Bone marrow (tissue), 2 donors: ENCODE measurements at regions not wholly inside any gene's neighbourhood (a gene's known extent, or its start where the extent isn't known, plus 50 kb on each side); places are given as distances from the start of the nearest gene placed in this dataset.

ENCODE experiments used
- DNase-seq, 2 donors: peaks; one replicate each; lab custom pipeline; 2025; lab: John Stamatoyannopoulos, UW

- DNase-seq: no peak
These were observed 54.9 kb upstream of the PDE10A start for GRCh38 chr6:165717732-165718465.

DNA sequence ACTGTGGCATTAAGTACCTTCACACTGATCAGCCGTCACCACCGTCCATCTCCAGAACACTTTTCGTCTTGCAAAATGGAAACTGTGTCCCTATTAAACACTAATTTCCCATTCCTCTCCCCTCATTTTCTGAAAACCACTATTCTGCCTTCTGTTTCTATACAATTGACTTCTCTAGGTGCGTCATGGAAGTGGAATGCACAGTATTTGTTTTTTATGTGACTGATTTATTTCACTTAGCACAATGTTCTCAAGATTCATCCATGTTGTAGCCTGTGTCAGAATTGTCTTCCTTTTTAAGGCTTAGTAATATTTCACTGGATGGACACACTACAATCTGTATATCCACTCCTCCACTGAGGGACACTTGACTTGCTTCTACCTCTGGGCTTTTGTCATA lies 53.8 kb upstream of the PDE10A start:
- no peak for DNase-seq

- no peak for DNase-seq
These were observed 52.4 kb upstream of the PDE10A start for GRCh38 chr6:165715428-165715827.

GRCh38 chr6:165714907-165715306 lies 51.9 kb upstream of the PDE10A start:
- DNase-seq: no peak

DNA sequence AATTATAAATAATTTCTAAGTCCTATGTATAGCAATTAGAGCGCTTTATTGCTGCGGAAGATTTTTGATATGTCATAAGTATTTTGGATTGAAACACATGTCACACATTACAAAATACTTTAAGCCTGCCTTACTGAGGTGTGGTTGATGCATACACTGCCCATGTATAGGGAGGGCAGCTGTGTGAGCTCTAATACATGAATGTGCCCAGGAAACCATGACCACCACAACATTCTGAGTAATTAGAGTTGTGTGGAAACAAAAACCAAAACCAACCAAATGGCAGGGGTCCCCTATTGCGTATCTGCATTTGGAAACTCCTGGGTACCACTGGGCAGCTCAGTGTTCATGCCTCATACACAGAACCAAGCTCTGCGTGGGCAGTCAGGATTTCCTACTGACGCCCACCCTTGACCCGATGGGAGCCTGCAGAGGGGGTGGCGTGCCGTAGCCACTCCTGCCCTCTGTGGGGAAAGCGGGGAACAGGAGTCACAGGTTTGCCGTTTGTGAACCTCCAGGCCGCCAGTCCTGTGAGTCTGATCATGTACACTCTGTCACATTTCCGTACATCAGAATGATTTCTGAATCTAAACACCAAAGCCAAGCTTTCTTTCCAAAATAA lies 50.9 kb upstream of the PDE10A start:
- DNase-seq: no peak
